HEK293 (cell line): ENCODE measurements at regions not wholly inside any gene's neighbourhood (a gene's known extent, or its start where the extent isn't known, plus 50 kb on each side); places are given as distances from the start of the nearest gene placed in this dataset.

Experiments
- SETDB1 ChIP-seq: IDR thresholded peaks from one replicate; pipeline ENCODE4 v1.6.1; 2017; ENCODE audit warnings: mild to moderate bottlenecking, low read length, moderate library complexity, mixed read lengths; ENCODE audit not compliant: insufficient read length
- ZNF473 ChIP-seq: fragments of 450-650 bp; formaldehyde crosslinking; IDR thresholded peaks from 2 replicates; pipeline ENCODE4 v1.5.1; 2017; ENCODE audit warnings: missing biosample characterization, missing genetic modification characterization
- ZNF548 ChIP-seq: fragments of 450-650 bp; formaldehyde crosslinking; IDR thresholded peaks from 2 replicates; pipeline ENCODE4 v1.5.1; 2016; ENCODE audit warnings: missing biosample characterization, missing genetic modification characterization
- ZNF670 ChIP-seq: fragments of 450-650 bp; formaldehyde crosslinking; IDR thresholded peaks from 2 replicates; pipeline ENCODE4 v1.5.1; 2016; ENCODE audit warnings: missing biosample characterization, missing genetic modification characterization, low read depth
- TF ChIP-seq, protein P1 (sequence below): fragments of 450-650 bp; formaldehyde crosslinking; IDR thresholded peaks from 2 replicates; pipeline ENCODE4 v1.5.1; 2016; ENCODE audit warnings: missing biosample characterization, missing genetic modification characterization

DNA sequence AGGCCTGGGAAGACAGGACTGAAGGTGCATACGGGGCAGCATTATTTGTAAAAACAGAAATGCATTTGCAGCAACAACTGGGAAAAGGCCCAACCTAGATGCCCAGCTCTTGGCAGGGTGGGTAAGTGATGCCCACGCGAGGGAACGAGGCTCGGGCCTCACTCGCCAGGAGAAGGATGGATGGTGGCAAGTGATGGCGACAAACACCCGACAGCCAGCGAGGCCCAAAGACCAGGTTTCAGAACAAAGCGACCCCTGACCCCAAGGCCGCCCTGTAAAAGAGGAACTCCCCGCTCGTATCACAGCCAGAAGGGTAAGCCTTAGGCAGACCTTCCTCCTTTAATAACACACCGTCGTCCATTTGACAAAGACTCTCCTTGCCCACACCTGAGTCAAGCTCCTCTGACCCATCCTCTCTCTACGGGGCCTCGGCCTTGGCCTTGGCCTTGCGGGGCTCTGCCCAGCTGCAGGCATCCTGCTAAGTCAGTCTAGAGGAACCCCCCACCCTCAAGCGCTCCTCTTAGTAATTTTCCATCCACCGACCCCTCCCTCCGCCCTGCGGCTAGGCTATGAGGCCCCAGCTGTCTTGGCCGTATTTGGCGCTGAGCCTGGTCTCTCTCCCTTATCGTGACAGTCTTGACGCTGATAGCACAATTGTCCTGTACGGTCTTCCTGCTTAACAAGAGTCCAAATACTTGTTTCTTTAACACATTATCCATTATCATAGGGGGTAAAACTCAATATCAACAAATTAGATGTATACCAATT is 80.2 kb downstream of the NCOR2 start:
- TF ChIP-seq SETDB1 (no peak), ZNF670 (tag by site-specific recombination) (no peak), ZNF473 (tag by site-specific recombination) (no peak), ZNF548 (tag by site-specific recombination) (no peak)
- TF ChIP-seq, protein P1, sequence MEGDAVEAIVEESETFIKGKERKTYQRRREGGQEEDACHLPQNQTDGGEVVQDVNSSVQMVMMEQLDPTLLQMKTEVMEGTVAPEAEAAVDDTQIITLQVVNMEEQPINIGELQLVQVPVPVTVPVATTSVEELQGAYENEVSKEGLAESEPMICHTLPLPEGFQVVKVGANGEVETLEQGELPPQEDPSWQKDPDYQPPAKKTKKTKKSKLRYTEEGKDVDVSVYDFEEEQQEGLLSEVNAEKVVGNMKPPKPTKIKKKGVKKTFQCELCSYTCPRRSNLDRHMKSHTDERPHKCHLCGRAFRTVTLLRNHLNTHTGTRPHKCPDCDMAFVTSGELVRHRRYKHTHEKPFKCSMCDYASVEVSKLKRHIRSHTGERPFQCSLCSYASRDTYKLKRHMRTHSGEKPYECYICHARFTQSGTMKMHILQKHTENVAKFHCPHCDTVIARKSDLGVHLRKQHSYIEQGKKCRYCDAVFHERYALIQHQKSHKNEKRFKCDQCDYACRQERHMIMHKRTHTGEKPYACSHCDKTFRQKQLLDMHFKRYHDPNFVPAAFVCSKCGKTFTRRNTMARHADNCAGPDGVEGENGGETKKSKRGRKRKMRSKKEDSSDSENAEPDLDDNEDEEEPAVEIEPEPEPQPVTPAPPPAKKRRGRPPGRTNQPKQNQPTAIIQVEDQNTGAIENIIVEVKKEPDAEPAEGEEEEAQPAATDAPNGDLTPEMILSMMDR (tag by site-specific recombination), result no peak
